BLaER1 treated with 17β-estradiol and CSF1 and Interleukin-3, amounts not matched to agents 10 nM and 100 nM (cell line): ENCODE measurements at regions not wholly inside any gene's neighbourhood (a gene's known extent, or its start where the extent isn't known, plus 50 kb on each side); places are given as distances from the start of the nearest gene placed in this dataset.
A peak's percentile ranks its signal among the peaks of the same experiment; 100 is the strongest.

Experiments
- H3K27ac ChIP-seq, 11 experiments: shearing (Covaris generic); formaldehyde crosslinking; 2 replicates each; pipeline ENCODE4 v1.8.1; 2022
- H3K27me3 ChIP-seq, 11 experiments: shearing (Covaris generic); formaldehyde crosslinking; 2 replicates each; pipeline ENCODE4 v1.8.1; 2022
- H3K36me3 ChIP-seq, 11 experiments: shearing (Covaris generic); formaldehyde crosslinking; 2 replicates each; pipeline ENCODE4 v1.8.1; 2022
- H3K4me1 ChIP-seq, 10 experiments: shearing (Covaris generic); formaldehyde crosslinking; 2 replicates each; pipeline ENCODE4 v1.8.1; 2022
- H3K4me2 ChIP-seq, 11 experiments: shearing (Covaris generic); formaldehyde crosslinking; 2 replicates each; pipeline ENCODE4 v1.8.1; 2022
- H3K4me3 ChIP-seq, 10 experiments: shearing (Covaris generic); formaldehyde crosslinking; 2 replicates each; pipeline ENCODE4 v1.8.1; 2022
- H3K9ac ChIP-seq, 11 experiments: shearing (Covaris generic); formaldehyde crosslinking; 2 replicates each; pipeline ENCODE4 v1.8.1; 2022
- H3K9me3 ChIP-seq, 11 experiments: shearing (Covaris generic); formaldehyde crosslinking; replicated peaks in 1 of 11; 2 replicates each; pipeline ENCODE4 v1.8.1; 2022
- H4K20me1 ChIP-seq, 11 experiments: shearing (Covaris generic); formaldehyde crosslinking; 2 replicates each; pipeline ENCODE4 v1.8.1; 2022
- Cebpa-rat ChIP-seq, 11 experiments: shearing (Covaris generic); IDR thresholded peaks; 2 replicates each; pipeline ENCODE4 v1.8.1; 2022

GRCh38 chr11:112570333-112570732, 309.7 kb upstream of the PLET1 start:
- H3K4me3 ChIP-seq, result no peak overlapping the region
- no peak for TF ChIP-seq Cebpa-rat (IDR thresholded peaks at IDR 0.05)
- no peaks in the 10 kb centered on the region for H4K20me1 ChIP-seq
- H3K27ac ChIP-seq, result no peak overlapping the region
- H3K27me3 ChIP-seq, result no peaks in the 10 kb centered on the region
- H3K9ac ChIP-seq, result no peak overlapping the region
- no peak overlapping the region for H3K4me2 ChIP-seq
- no peaks in the 10 kb centered on the region for H3K9me3 ChIP-seq
- H3K36me3 ChIP-seq, result no peaks in the 10 kb centered on the region
- H3K4me1 ChIP-seq, result peaks cover 0 to 5% (median 0%) of the 10 kb centered on the region in 10 experiments; a peak in 1 of 20 replicates

GRCh38 chr11:112579282-112579681, 318.6 kb upstream of the PLET1 start:
- peaks cover 0 to 17% (median 12%) of the 10 kb centered on the region in 11 experiments; a peak in 15 of 22 replicates for H3K9me3 ChIP-seq
- no peak for TF ChIP-seq Cebpa-rat (IDR thresholded peaks at IDR 0.05)
- peaks cover 0 to 25% (median 17%) of the 10 kb centered on the region in 10 experiments; a peak in 14 of 20 replicates for H3K4me1 ChIP-seq
- no peak overlapping the region for H3K9ac ChIP-seq
- H3K4me3 ChIP-seq, result no peak overlapping the region
- H3K4me2 ChIP-seq, result no peak overlapping the region
- H3K27ac ChIP-seq, result no peak overlapping the region
- no peaks in the 10 kb centered on the region for H3K27me3 ChIP-seq
- H4K20me1 ChIP-seq, result no peaks in the 10 kb centered on the region
- H3K36me3 ChIP-seq, result no peaks in the 10 kb centered on the region

GRCh38 chr11:112580864-112581263, 320.2 kb upstream of the PLET1 start:
- no peak for TF ChIP-seq Cebpa-rat (IDR thresholded peaks at IDR 0.05)

GRCh38 chr11:112581747-112582146, 321.1 kb upstream of the PLET1 start:
- TF ChIP-seq Cebpa-rat (IDR thresholded peaks at IDR 0.05), result no peak
- Histone ChIP-seq H3K27ac (no peak overlapping the region), H3K36me3 (no peaks in the 10 kb centered on the region), H3K4me2 (no peak overlapping the region), H3K4me3 (no peak overlapping the region), H3K9me3 (peaks cover 0 to 3% (median 0%) of the 10 kb centered on the region in 11 experiments; a peak in 2 of 22 replicates), H3K4me1 (peaks cover 0 to 32% (median 19%) of the 10 kb centered on the region in 10 experiments; a peak in 14 of 20 replicates), H4K20me1 (no peaks in the 10 kb centered on the region), H3K9ac (no peak overlapping the region), H3K27me3 (no peaks in the 10 kb centered on the region)

More at GRCh38 chr11:112580864-112581263, 320.2 kb upstream of the PLET1 start:
- no peak overlapping the region for H3K4me2 ChIP-seq
- no peaks in the 10 kb centered on the region for H3K36me3 ChIP-seq
- no peak overlapping the region for H3K9ac ChIP-seq
- peaks cover 0 to 32% (median 19%) of the 10 kb centered on the region in 10 experiments; a peak in 14 of 20 replicates for H3K4me1 ChIP-seq
- no peaks in the 10 kb centered on the region for H4K20me1 ChIP-seq
- peaks cover 0 to 12% (median 8%) of the 10 kb centered on the region in 11 experiments; a peak in 15 of 22 replicates for H3K9me3 ChIP-seq
- no peak overlapping the region for H3K27ac ChIP-seq
- no peak overlapping the region for H3K4me3 ChIP-seq
- H3K27me3 ChIP-seq, result no peaks in the 10 kb centered on the region

- no peaks in the 10 kb centered on the region for H3K27me3 ChIP-seq
- peak overlapping the region in 5 of 11 experiments; percentile 53 to 66 (median 58); a peak in 7 of 22 replicates for H3K4me2 ChIP-seq
- H3K4me1 ChIP-seq, result peaks cover 0 to 32% (median 19%) of the 10 kb centered on the region in 10 experiments; a peak in 14 of 20 replicates
Observed at GRCh38 chr11:112582366-112582765, 321.7 kb upstream of the PLET1 start.

GRCh38 chr11:112583261-112583893, 322.7 kb upstream of the PLET1 start:
- peak overlapping the region; percentile 7 to 74 (median 53); a peak in 17 of 22 replicates for H3K4me2 ChIP-seq
- no peak for TF ChIP-seq Cebpa-rat (IDR thresholded peaks at IDR 0.05)

More at GRCh38 chr11:112582366-112582765, 321.7 kb upstream of the PLET1 start:
- TF ChIP-seq Cebpa-rat (IDR thresholded peaks at IDR 0.05), result no peak
- Histone ChIP-seq H3K9ac (no peak overlapping the region), H3K36me3 (no peaks in the 10 kb centered on the region), H3K4me3 (no peak overlapping the region), H3K9me3 (no peaks in the 10 kb centered on the region), H4K20me1 (no peaks in the 10 kb centered on the region), H3K27ac (no peak overlapping the region)

GRCh38 chr11:112584672-112585071, 324.0 kb upstream of the PLET1 start:
- Histone ChIP-seq H3K4me2 (peak overlapping the region in 5 of 11 experiments; percentile 57 to 74 (median 62); a peak in 5 of 22 replicates), H3K36me3 (no peaks in the 10 kb centered on the region), H4K20me1 (no peaks in the 10 kb centered on the region), H3K9ac (no peak overlapping the region), H3K27ac (no peak overlapping the region), H3K4me1 (peaks cover 0 to 32% (median 19%) of the 10 kb centered on the region in 10 experiments; a peak in 14 of 20 replicates), H3K27me3 (no peaks in the 10 kb centered on the region), H3K4me3 (no peak overlapping the region), H3K9me3 (no peaks in the 10 kb centered on the region)
- TF ChIP-seq Cebpa-rat (IDR thresholded peaks at IDR 0.05), result no peak

More at GRCh38 chr11:112583261-112583893, 322.7 kb upstream of the PLET1 start:
- Histone ChIP-seq H3K4me3 (no peak overlapping the region), H3K27ac (no peak overlapping the region), H3K4me1 (peaks cover 0 to 32% (median 19%) of the 10 kb centered on the region in 10 experiments; a peak in 14 of 20 replicates), H3K9ac (no peak overlapping the region), H3K9me3 (no peaks in the 10 kb centered on the region), H3K36me3 (no peaks in the 10 kb centered on the region), H4K20me1 (no peaks in the 10 kb centered on the region), H3K27me3 (no peaks in the 10 kb centered on the region)

GRCh38 chr11:112587664-112588063, 327.0 kb upstream of the PLET1 start:
- Histone ChIP-seq H3K36me3 (no peaks in the 10 kb centered on the region), H3K4me3 (no peak overlapping the region), H3K9me3 (no peaks in the 10 kb centered on the region), H3K27ac (no peak overlapping the region), H3K9ac (no peak overlapping the region), H4K20me1 (no peaks in the 10 kb centered on the region), H3K27me3 (no peaks in the 10 kb centered on the region), H3K4me1 (peaks cover 0 to 23% (median 18%) of the 10 kb centered on the region in 10 experiments; a peak in 14 of 20 replicates), H3K4me2 (no peak overlapping the region)
- no peak for TF ChIP-seq Cebpa-rat (IDR thresholded peaks at IDR 0.05)

- H3K27me3 ChIP-seq, result no peaks in the 10 kb centered on the region
- no peaks in the 10 kb centered on the region for H3K9me3 ChIP-seq
- no peak overlapping the region for H3K4me2 ChIP-seq
- H3K9ac ChIP-seq, result no peak overlapping the region
- H3K36me3 ChIP-seq, result no peaks in the 10 kb centered on the region
- H4K20me1 ChIP-seq, result no peaks in the 10 kb centered on the region
- H3K4me3 ChIP-seq, result no peak overlapping the region
- H3K27ac ChIP-seq, result no peak overlapping the region
- no peak for TF ChIP-seq Cebpa-rat (IDR thresholded peaks at IDR 0.05)
- H3K4me1 ChIP-seq, result peaks cover 0 to 17% (median 12%) of the 10 kb centered on the region in 10 experiments; a peak in 14 of 20 replicates
Observed at GRCh38 chr11:112588252-112588694, 327.6 kb upstream of the PLET1 start.
